Body of pancreas (tissue), 4 donors: ENCODE measurements at regions not wholly inside any gene's neighbourhood (a gene's known extent, or its start where the extent isn't known, plus 50 kb on each side); places are given as distances from the start of the nearest gene placed in this dataset.

Experiments used
- CTCF ChIP-seq, 7 experiments: fragments of 450-650 bp in 4 of 7; fragments of 200-600 bp in 3 of 7; sonication (generic) in 3 of 7; IDR thresholded peaks; one replicate each; pipeline ENCODE4 v1.5.1; 2016 to 2019; ENCODE audit warnings: antibody characterized with exemption in 7 of 7
- POLR2A ChIP-seq, 3 donors: fragments of 450-650 bp; IDR thresholded peaks; one replicate each; pipeline ENCODE4 v1.6.1; 2016; ENCODE audit warnings: antibody characterized with exemption in 3 of 3, mild to moderate bottlenecking in 2 of 3

GRCh38 chr18:24649571-24649970, 189.1 kb downstream of the HRH4 start:
- TF ChIP-seq CTCF (IDR thresholded peaks at IDR 0.05): no peak
- no peak for TF ChIP-seq POLR2A (IDR thresholded peaks at IDR 0.05)
